ENCODE measurements at regions not wholly inside any gene's neighbourhood (a gene's known extent, or its start where the extent isn't known, plus 50 kb on each side); places are given as distances from the start of the nearest gene placed in this dataset.

- DNase-seq, result no peak
- no peak overlapping the region for H3K9ac ChIP-seq (ENCODE audit: low read depth in 2 of 2, low read length in 2 of 2)
- TF ChIP-seq CTCF (IDR thresholded peaks at IDR 0.05), result no peak
Observed at GRCh38 chr9:72460342-72461312, 60.8 kb upstream of the TMC1 start.

GRCh38 chr9:72459308-72459707 is 62.1 kb upstream of the TMC1 start:
- Histone ChIP-seq H3K4me3 (no peak overlapping the region), H3K36me3 (no peaks in the 10 kb centered on the region), H3K4me1 (no peaks in the 10 kb centered on the region), H3K9ac (ENCODE audit: low read depth in 2 of 2, low read length in 2 of 2) (no peak overlapping the region), H3K9me3 (no peaks in the 10 kb centered on the region), H3K27me3 (no peaks in the 10 kb centered on the region), H3K27ac (no peak overlapping the region)
- no peak for DNase-seq
- intact Hi-C loops (cut with DNase I), result no loop called here
- no peak for TF ChIP-seq CTCF (IDR thresholded peaks at IDR 0.05)

More at GRCh38 chr9:72460342-72461312, 60.8 kb upstream of the TMC1 start:
- no peaks in the 10 kb centered on the region for H3K36me3 ChIP-seq
- no peak overlapping the region for H3K4me3 ChIP-seq
- H3K4me1 ChIP-seq, result no peaks in the 10 kb centered on the region
- intact Hi-C loops (cut with DNase I), result no loop called here
- no peaks in the 10 kb centered on the region for H3K27me3 ChIP-seq
- no peak overlapping the region for H3K27ac ChIP-seq
- H3K9me3 ChIP-seq, result no peaks in the 10 kb centered on the region

- H3K4me3 ChIP-seq, result no peak overlapping the region
- H3K9ac ChIP-seq (ENCODE audit: low read depth in 2 of 2, low read length in 2 of 2), result no peak overlapping the region
- no peaks in the 10 kb centered on the region for H3K9me3 ChIP-seq
- H3K27me3 ChIP-seq, result no peaks in the 10 kb centered on the region
- H3K27ac ChIP-seq, result no peak overlapping the region
- no peak for TF ChIP-seq CTCF (IDR thresholded peaks at IDR 0.05)
- no peak for DNase-seq
- no peaks in the 10 kb centered on the region for H3K4me1 ChIP-seq
- intact Hi-C loops (cut with DNase I), result no loop called here
- no peaks in the 10 kb centered on the region for H3K36me3 ChIP-seq
Observed at GRCh38 chr9:72458153-72458552, 63.3 kb upstream of the TMC1 start.

- intact Hi-C loops (cut with DNase I), result no loop called here
- Histone ChIP-seq H3K4me3 (no peak overlapping the region), H3K4me1 (no peaks in the 10 kb centered on the region), H3K27me3 (no peaks in the 10 kb centered on the region), H3K27ac (no peak overlapping the region), H3K36me3 (no peaks in the 10 kb centered on the region), H3K9ac (ENCODE audit: low read depth in 2 of 2, low read length in 2 of 2) (no peak overlapping the region), H3K9me3 (no peaks in the 10 kb centered on the region)
- no peak for TF ChIP-seq CTCF (IDR thresholded peaks at IDR 0.05)
- DNase-seq, result no peak
Observed at GRCh38 chr9:72457366-72457765, 64.0 kb upstream of the TMC1 start.

GRCh38 chr9:72454871-72455491 is 66.4 kb upstream of the TMC1 start:
- no peak for DNase-seq
- Histone ChIP-seq H3K9me3 (no peaks in the 10 kb centered on the region), H3K9ac (ENCODE audit: low read depth in 2 of 2, low read length in 2 of 2) (no peak overlapping the region), H3K27me3 (no peaks in the 10 kb centered on the region), H3K4me1 (no peaks in the 10 kb centered on the region), H3K27ac (no peak overlapping the region), H3K36me3 (no peaks in the 10 kb centered on the region), H3K4me3 (no peak overlapping the region)
- intact Hi-C loops (cut with DNase I), result no loop called here
- TF ChIP-seq CTCF (IDR thresholded peaks at IDR 0.05), result no peak

All from colonic mucosa (tissue), 4 donors.